BJ (cell line): ENCODE measurements at regions not wholly inside any gene's neighbourhood (a gene's known extent, or its start where the extent isn't known, plus 50 kb on each side); places are given as distances from the start of the nearest gene placed in this dataset.

Experiments used
- CTCF ChIA-PET: fragments of 350-600 bp; formaldehyde crosslinking; extraction: SDS; loops from one replicate; lab custom pipeline; 2021; ENCODE audit warnings: antibody characterized with exemption, inconsistent platforms; lab: Yijun Ruan, JAX
- POLR2A ChIA-PET: fragments of 300-600 bp; sonication (Branson Sonifier 250); formaldehyde crosslinking; extraction: SDS; loops from one replicate; lab custom pipeline; 2021; ENCODE audit warnings: antibody characterized with exemption; lab: Charles Lee
- DNase-seq: peaks from one replicate; pipeline ENCODE4 v3.0.0-alpha.2; 2011; ENCODE audit warnings: low read depth
- H3K27me3 ChIP-seq: 2 replicates; pipeline ENCODE4 v1.6.0; 2011; ENCODE audit warnings: low read length; ENCODE audit not compliant: control insufficient read depth, insufficient read depth
- H3K36me3 ChIP-seq: 2 replicates; pipeline ENCODE4 v1.5.1; 2011; ENCODE audit warnings: low read length; ENCODE audit not compliant: control insufficient read depth, insufficient read depth
- H3K4me3 ChIP-seq: 2 replicates; pipeline ENCODE4 v1.5.1; 2011; ENCODE audit warnings: low read depth, mild to moderate bottlenecking, control low read depth, low read length
- TF ChIP-seq, protein P1 (sequence below): IDR thresholded peaks from 2 replicates; pipeline ENCODE4 v1.5.1; 2011; ENCODE audit warnings: low read depth, mild to moderate bottlenecking, control low read depth, inconsistent platforms, low read length, moderate library complexity; ENCODE audit not compliant: insufficient read depth

GRCh38 chr14:82757776-82758175, 1224.1 kb upstream of the SEL1L start:
- ChIA-PET POLR2A (no interaction called here), CTCF (no interaction called here)
- no peaks in the 10 kb centered on the region for H3K36me3 ChIP-seq
- no peak overlapping the region for H3K4me3 ChIP-seq
- DNase-seq = no peak
- TF ChIP-seq, protein P1, sequence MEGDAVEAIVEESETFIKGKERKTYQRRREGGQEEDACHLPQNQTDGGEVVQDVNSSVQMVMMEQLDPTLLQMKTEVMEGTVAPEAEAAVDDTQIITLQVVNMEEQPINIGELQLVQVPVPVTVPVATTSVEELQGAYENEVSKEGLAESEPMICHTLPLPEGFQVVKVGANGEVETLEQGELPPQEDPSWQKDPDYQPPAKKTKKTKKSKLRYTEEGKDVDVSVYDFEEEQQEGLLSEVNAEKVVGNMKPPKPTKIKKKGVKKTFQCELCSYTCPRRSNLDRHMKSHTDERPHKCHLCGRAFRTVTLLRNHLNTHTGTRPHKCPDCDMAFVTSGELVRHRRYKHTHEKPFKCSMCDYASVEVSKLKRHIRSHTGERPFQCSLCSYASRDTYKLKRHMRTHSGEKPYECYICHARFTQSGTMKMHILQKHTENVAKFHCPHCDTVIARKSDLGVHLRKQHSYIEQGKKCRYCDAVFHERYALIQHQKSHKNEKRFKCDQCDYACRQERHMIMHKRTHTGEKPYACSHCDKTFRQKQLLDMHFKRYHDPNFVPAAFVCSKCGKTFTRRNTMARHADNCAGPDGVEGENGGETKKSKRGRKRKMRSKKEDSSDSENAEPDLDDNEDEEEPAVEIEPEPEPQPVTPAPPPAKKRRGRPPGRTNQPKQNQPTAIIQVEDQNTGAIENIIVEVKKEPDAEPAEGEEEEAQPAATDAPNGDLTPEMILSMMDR = no peak
- H3K27me3 ChIP-seq = no peaks in the 10 kb centered on the region

DNA sequence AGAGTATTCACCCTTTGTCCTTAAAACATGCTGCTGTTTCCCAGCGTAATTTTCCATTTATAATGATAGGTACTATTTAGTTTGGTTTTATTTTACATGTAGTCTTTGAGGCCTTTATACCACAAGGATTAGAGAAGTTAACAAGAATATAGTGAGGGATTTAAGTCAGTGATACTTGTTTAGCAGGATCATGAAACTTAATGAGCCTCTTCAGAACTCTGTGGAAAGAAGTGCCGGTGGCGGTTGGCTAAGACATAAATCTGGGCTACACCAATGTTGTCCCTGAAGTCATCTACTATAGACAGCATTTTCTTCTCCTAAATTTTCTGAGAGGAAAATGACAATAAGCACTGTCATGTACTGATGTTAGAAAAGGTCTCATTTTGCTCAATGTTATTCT, 1226.0 kb upstream of the SEL1L start:
- POLR2A ChIA-PET = no interaction called here
- CTCF ChIA-PET = no interaction called here
- no peaks in the 10 kb centered on the region for H3K36me3 ChIP-seq
- no peaks in the 10 kb centered on the region for H3K27me3 ChIP-seq
- H3K4me3 ChIP-seq = no peak overlapping the region
- TF ChIP-seq, protein P1 = no peak
- no peak for DNase-seq

DNA sequence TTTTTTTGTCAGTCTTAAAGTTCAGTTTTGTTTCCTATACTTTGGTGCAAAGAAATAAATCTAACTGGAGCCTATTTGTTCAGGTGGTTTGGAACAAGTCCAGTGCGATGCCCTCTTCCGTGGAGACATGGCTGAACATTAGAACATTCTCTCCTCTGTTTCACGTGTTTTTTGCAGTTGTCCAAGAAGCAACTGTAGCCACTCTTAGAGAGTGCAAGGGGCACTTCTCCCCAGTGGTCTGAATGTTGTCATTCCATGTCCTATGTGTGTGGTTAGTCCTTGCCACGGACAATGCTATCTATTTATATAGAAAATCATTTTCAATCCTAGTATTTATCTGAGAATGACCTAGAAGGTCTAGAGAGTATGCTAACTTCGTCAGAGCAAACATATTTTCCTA, 1232.5 kb upstream of the SEL1L start:
- no peak for DNase-seq
- TF ChIP-seq, protein P1 = no peak
- POLR2A ChIA-PET = no interaction called here
- no peak overlapping the region for H3K4me3 ChIP-seq
- CTCF ChIA-PET = interaction anchor here (0.6 kb wide), 1 partner anchor 19 kb away, joined by 4 read pairs; no protein-coding TSS in a partner anchor
- no peaks in the 10 kb centered on the region for H3K36me3 ChIP-seq
- no peaks in the 10 kb centered on the region for H3K27me3 ChIP-seq

GRCh38 chr14:82766996-82767395, 1233.3 kb upstream of the SEL1L start:
- TF ChIP-seq, protein P1 = no peak
- no peaks in the 10 kb centered on the region for H3K36me3 ChIP-seq
- ChIA-PET CTCF (no interaction called here), POLR2A (no interaction called here)
- no peak overlapping the region for H3K4me3 ChIP-seq
- no peak for DNase-seq
- H3K27me3 ChIP-seq = no peaks in the 10 kb centered on the region

GRCh38 chr14:82776958-82777357, 1243.3 kb upstream of the SEL1L start:
- ChIA-PET POLR2A (no interaction called here), CTCF (no interaction called here)
- Histone ChIP-seq H3K36me3 (no peaks in the 10 kb centered on the region), H3K27me3 (no peaks in the 10 kb centered on the region), H3K4me3 (no peak overlapping the region)
- no peak for DNase-seq
- TF ChIP-seq, protein P1 = no peak
